Upper lobe of left lung (tissue), 4 donors: ENCODE measurements at regions not wholly inside any gene's neighbourhood (a gene's known extent, or its start where the extent isn't known, plus 50 kb on each side); places are given as distances from the start of the nearest gene placed in this dataset.

Experiments
- CTCF ChIP-seq, 6 experiments: fragments of 450-650 bp in 4 of 6; fragments of 200-600 bp in 2 of 6; sonication (generic) in 2 of 6; IDR thresholded peaks; one replicate each; pipeline ENCODE4 v1.5.1; 2016 to 2019; ENCODE audit warnings: antibody characterized with exemption in 6 of 6
- EP300 ChIP-seq, 4 donors: sonication (generic); formaldehyde crosslinking; IDR thresholded peaks; one replicate each; pipeline ENCODE4 v1.5.1; 2017; ENCODE audit warnings: antibody characterized with exemption in 4 of 4, control low read depth in 2 of 4
- POLR2A ChIP-seq, 4 donors: fragments of 450-650 bp; IDR thresholded peaks; one replicate each; pipeline ENCODE4 v1.5.1; 2016 to 2017; ENCODE audit warnings: antibody characterized with exemption in 4 of 4, mild to moderate bottlenecking in 2 of 4
- POLR2AphosphoS5 ChIP-seq, 2 donors: sonication (generic); formaldehyde crosslinking; IDR thresholded peaks; one replicate each; pipeline ENCODE4 v1.5.1; 2017; ENCODE audit warnings: antibody characterized with exemption in 2 of 2

GRCh38 chr22:49009359-49010063 is 818.2 kb downstream of the BRD1 start:
- no peak for TF ChIP-seq POLR2AphosphoS5 (IDR thresholded peaks at IDR 0.05)
- no peak for TF ChIP-seq CTCF (IDR thresholded peaks at IDR 0.05)
- no peak for TF ChIP-seq POLR2A (IDR thresholded peaks at IDR 0.05)
- TF ChIP-seq EP300 (IDR thresholded peaks at IDR 0.05) = no peak
